GM23338 (cell line): ENCODE measurements at regions not wholly inside any gene's neighbourhood (a gene's known extent, or its start where the extent isn't known, plus 50 kb on each side); places are given as distances from the start of the nearest gene placed in this dataset.
A peak's percentile ranks its signal among the peaks of the same experiment; 100 is the strongest.

Source experiments
- ATAC-seq: fragments of 200-7000 bp; cut with Tn5 transposase; 3 replicates; pipeline ENCODE4 v1.9.1; 2020
- DNase-seq: peaks from one replicate; pipeline ENCODE4 v3.0.0-alpha.2; 2015; ENCODE audit warnings: low spot score
- H2AFZ ChIP-seq: fragments of 200-600 bp; sonication (generic); 2 replicates; pipeline ENCODE4 v1.8.0; 2016; ENCODE audit warnings: antibody characterized with exemption, mild to moderate bottlenecking, moderate library complexity
- H3F3A ChIP-seq: fragments of 200-600 bp; sonication (generic); replicated peaks from 2 replicates; pipeline ENCODE4 v1.8.0; 2017; ENCODE audit warnings: antibody characterized with exemption, mixed run types, low read depth
- H3K27ac ChIP-seq: fragments of 200-600 bp; sonication (generic); 2 replicates; pipeline ENCODE4 v1.6.1; 2016; ENCODE audit warnings: low read depth
- H3K27me3 ChIP-seq: fragments of 200-600 bp; sonication (generic); 2 replicates; pipeline ENCODE4 v1.8.0; 2016; ENCODE audit warnings: mild to moderate bottlenecking, mixed run types, moderate library complexity; ENCODE audit not compliant: insufficient read depth
- H3K36me3 ChIP-seq: fragments of 200-600 bp; sonication (generic); 2 replicates; pipeline ENCODE4 v1.8.0; 2016; ENCODE audit warnings: mild to moderate bottlenecking; ENCODE audit not compliant: insufficient read depth
- H3K4me1 ChIP-seq: fragments of 200-600 bp; sonication (generic); 2 replicates; pipeline ENCODE4 v1.8.0; 2016; ENCODE audit warnings: mild to moderate bottlenecking, moderate library complexity; ENCODE audit not compliant: insufficient read depth
- H3K4me2 ChIP-seq: fragments of 200-600 bp; sonication (generic); 2 replicates; pipeline ENCODE4 v1.7.1; 2017; ENCODE audit warnings: mixed run types
- H3K4me3 ChIP-seq: fragments of 200-600 bp; sonication (generic); 2 replicates; pipeline ENCODE4 v1.6.1; 2016; ENCODE audit warnings: mixed run types
- H3K79me2 ChIP-seq: fragments of 200-600 bp; sonication (generic); replicated peaks from 2 replicates; pipeline ENCODE4 v1.8.0; 2017; ENCODE audit warnings: mild to moderate bottlenecking; ENCODE audit not compliant: insufficient read depth
- H3K9me2 ChIP-seq: fragments of 200-600 bp; sonication (generic); 2 replicates; pipeline ENCODE4 v1.8.0; 2017; ENCODE audit not compliant: insufficient read depth
- H4K20me1 ChIP-seq: fragments of 200-600 bp; sonication (generic); replicated peaks from 2 replicates; pipeline ENCODE4 v1.8.0; 2017; ENCODE audit warnings: mild to moderate bottlenecking; ENCODE audit not compliant: insufficient read depth
- H3K27ac Mint-ChIP-seq: 2 replicates; pipeline ENCODE4 v1.8.0; 2020; ENCODE audit warnings: inconsistent platforms, mild to moderate bottlenecking, moderate library complexity, mixed read lengths
- H3K27me3 Mint-ChIP-seq: 3 replicates; pipeline ENCODE4 v1.8.0; 2022; ENCODE audit warnings: low read depth, mild to moderate bottlenecking, moderate library complexity, mixed read lengths, inconsistent platforms; ENCODE audit not compliant: insufficient read depth, poor library complexity
- H3K36me3 Mint-ChIP-seq: 3 replicates; pipeline ENCODE4 v1.8.0; 2021; ENCODE audit warnings: low read depth, mild to moderate bottlenecking, inconsistent platforms, moderate library complexity, mixed read lengths
- H3K4me1 Mint-ChIP-seq: 3 replicates; pipeline ENCODE4 v1.8.0; 2020; ENCODE audit warnings: mild to moderate bottlenecking, inconsistent platforms, mixed read lengths
- H3K4me3 Mint-ChIP-seq: 3 replicates; pipeline ENCODE4 v1.8.0; 2021; ENCODE audit warnings: moderate library complexity, mild to moderate bottlenecking, inconsistent platforms, mixed read lengths
- H3K9me3 Mint-ChIP-seq: 3 replicates; pipeline ENCODE4 v1.8.0; 2020; ENCODE audit warnings: moderate library complexity, mild to moderate bottlenecking, inconsistent platforms, mixed read lengths
- EZH2 ChIP-seq: fragments of 200-600 bp; sonication (generic); IDR thresholded peaks from one replicate; pipeline ENCODE4 v1.8.0; 2017; ENCODE audit warnings: antibody characterized with exemption, mild to moderate bottlenecking, low read depth; ENCODE audit not compliant: unreplicated experiment
- EZH2phosphoT487 ChIP-seq: fragments of 200-600 bp; sonication (generic); IDR thresholded peaks from one replicate; pipeline ENCODE4 v1.8.1; 2018; ENCODE audit warnings: antibody characterized with exemption; ENCODE audit not compliant: unreplicated experiment
- JUNB ChIP-seq: IDR thresholded peaks from one replicate; pipeline ENCODE4 v1.6.1; 2016; ENCODE audit warnings: antibody characterized with exemption; ENCODE audit not compliant: unreplicated experiment
- NANOG ChIP-seq: IDR thresholded peaks from 2 replicates; pipeline ENCODE4 v1.6.1; 2016; ENCODE audit warnings: antibody characterized with exemption, borderline replicate concordance
- POLR2AphosphoS5 ChIP-seq: IDR thresholded peaks from 2 replicates; pipeline ENCODE4 v1.6.1; 2016; ENCODE audit warnings: antibody characterized with exemption, low read depth
- STAT1 ChIP-seq: IDR thresholded peaks from one replicate; pipeline ENCODE4 v1.6.1; 2016; ENCODE audit warnings: antibody characterized with exemption; ENCODE audit not compliant: unreplicated experiment
- ZNF114 ChIP-seq: fragments of 250-450 bp; sonication (Bioruptor Pico); IDR thresholded peaks from 2 replicates; pipeline ENCODE4 v1.5.0; 2020; ENCODE audit warnings: mild to moderate bottlenecking, moderate library complexity
- ZNF331 ChIP-seq: fragments of 250-450 bp; sonication (Bioruptor Pico); IDR thresholded peaks from 2 replicates; pipeline ENCODE4 v1.5.0; 2020; ENCODE audit warnings: low read depth, mild to moderate bottlenecking, moderate library complexity
- TF ChIP-seq, protein P1 (sequence below): IDR thresholded peaks from one replicate; pipeline ENCODE4 v1.6.1; 2018; ENCODE audit warnings: antibody characterized with exemption; ENCODE audit not compliant: unreplicated experiment
- TF ChIP-seq, protein P2 (sequence below): IDR thresholded peaks from 2 replicates; pipeline ENCODE4 v1.6.1; 2016; ENCODE audit warnings: antibody characterized with exemption
- TF ChIP-seq, protein P3 (sequence below), 2 experiments: fragments of 200-600 bp in 1 of 2; sonication (generic) in 1 of 2; conservative IDR thresholded peaks; 2 replicates each; pipeline versions ENCODE4 v1.5.1 to v1.6.1; 2016 to 2017; ENCODE audit warnings: antibody characterized with exemption in 2 of 2, low read depth in 2 of 2, mild to moderate bottlenecking in 2 of 2, moderate library complexity in 1 of 2

- TF ChIP-seq, protein P1, sequence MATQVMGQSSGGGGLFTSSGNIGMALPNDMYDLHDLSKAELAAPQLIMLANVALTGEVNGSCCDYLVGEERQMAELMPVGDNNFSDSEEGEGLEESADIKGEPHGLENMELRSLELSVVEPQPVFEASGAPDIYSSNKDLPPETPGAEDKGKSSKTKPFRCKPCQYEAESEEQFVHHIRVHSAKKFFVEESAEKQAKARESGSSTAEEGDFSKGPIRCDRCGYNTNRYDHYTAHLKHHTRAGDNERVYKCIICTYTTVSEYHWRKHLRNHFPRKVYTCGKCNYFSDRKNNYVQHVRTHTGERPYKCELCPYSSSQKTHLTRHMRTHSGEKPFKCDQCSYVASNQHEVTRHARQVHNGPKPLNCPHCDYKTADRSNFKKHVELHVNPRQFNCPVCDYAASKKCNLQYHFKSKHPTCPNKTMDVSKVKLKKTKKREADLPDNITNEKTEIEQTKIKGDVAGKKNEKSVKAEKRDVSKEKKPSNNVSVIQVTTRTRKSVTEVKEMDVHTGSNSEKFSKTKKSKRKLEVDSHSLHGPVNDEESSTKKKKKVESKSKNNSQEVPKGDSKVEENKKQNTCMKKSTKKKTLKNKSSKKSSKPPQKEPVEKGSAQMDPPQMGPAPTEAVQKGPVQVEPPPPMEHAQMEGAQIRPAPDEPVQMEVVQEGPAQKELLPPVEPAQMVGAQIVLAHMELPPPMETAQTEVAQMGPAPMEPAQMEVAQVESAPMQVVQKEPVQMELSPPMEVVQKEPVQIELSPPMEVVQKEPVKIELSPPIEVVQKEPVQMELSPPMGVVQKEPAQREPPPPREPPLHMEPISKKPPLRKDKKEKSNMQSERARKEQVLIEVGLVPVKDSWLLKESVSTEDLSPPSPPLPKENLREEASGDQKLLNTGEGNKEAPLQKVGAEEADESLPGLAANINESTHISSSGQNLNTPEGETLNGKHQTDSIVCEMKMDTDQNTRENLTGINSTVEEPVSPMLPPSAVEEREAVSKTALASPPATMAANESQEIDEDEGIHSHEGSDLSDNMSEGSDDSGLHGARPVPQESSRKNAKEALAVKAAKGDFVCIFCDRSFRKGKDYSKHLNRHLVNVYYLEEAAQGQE, result no peak
- TF ChIP-seq STAT1, result no peak
- no peak for TF ChIP-seq JUNB
Observed at GRCh38 chr3:22216601-22217000, 465.6 kb upstream of the ZNF385D start (continued).

DNA sequence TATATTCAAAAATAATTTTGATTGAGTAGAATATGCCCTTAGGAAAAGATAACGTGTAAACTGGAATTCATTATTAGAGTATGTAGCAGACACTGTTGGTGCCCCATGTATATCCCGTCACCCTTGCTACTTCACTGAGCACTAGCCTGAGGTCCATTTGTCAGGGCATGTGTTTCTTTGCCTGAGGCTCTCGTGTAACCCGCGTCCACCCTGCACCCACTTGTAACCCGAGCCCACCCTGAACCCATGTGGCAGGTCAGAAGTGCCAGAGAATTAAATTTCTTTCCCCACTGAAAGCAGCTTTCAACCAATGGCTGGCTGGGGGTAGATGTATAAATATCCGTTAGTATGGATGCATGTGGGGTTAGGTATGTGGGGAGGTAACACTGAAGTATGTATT lies 474.2 kb upstream of the ZNF385D start:
- ATAC-seq, result peak; percentile 76
- TF ChIP-seq STAT1 (no peak), JUNB (no peak), POLR2AphosphoS5 (no peak), NANOG (no peak), EZH2 (no peak), ZNF331 (CRISPR knock-in tag) (no peak), ZNF114 (CRISPR knock-in tag) (no peak), EZH2phosphoT487 (no peak)
- TF ChIP-seq, protein P1, result no peak
- TF ChIP-seq, protein P2, sequence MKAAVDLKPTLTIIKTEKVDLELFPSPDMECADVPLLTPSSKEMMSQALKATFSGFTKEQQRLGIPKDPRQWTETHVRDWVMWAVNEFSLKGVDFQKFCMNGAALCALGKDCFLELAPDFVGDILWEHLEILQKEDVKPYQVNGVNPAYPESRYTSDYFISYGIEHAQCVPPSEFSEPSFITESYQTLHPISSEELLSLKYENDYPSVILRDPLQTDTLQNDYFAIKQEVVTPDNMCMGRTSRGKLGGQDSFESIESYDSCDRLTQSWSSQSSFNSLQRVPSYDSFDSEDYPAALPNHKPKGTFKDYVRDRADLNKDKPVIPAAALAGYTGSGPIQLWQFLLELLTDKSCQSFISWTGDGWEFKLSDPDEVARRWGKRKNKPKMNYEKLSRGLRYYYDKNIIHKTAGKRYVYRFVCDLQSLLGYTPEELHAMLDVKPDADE, result no peak
- TF ChIP-seq, protein P3, sequence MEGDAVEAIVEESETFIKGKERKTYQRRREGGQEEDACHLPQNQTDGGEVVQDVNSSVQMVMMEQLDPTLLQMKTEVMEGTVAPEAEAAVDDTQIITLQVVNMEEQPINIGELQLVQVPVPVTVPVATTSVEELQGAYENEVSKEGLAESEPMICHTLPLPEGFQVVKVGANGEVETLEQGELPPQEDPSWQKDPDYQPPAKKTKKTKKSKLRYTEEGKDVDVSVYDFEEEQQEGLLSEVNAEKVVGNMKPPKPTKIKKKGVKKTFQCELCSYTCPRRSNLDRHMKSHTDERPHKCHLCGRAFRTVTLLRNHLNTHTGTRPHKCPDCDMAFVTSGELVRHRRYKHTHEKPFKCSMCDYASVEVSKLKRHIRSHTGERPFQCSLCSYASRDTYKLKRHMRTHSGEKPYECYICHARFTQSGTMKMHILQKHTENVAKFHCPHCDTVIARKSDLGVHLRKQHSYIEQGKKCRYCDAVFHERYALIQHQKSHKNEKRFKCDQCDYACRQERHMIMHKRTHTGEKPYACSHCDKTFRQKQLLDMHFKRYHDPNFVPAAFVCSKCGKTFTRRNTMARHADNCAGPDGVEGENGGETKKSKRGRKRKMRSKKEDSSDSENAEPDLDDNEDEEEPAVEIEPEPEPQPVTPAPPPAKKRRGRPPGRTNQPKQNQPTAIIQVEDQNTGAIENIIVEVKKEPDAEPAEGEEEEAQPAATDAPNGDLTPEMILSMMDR (conservative IDR thresholded peaks at IDR 0.05; ENCODE audit: low read depth in 2 of 2), result no peak

More for the DNA sequence above, 474.2 kb upstream of the ZNF385D start:
- Mint-ChIP-seq H3K27me3 (peaks cover 2% of the 10 kb centered on the region), H3K9me3 (no peaks in the 10 kb centered on the region; the same call in 2 of the 3 replicates), H3K4me3 (no peak overlapping the region), H3K36me3 (no peaks in the 10 kb centered on the region), H3K4me1 (peaks cover 9% of the 10 kb centered on the region), H3K27ac (peak overlapping the region; percentile 15; the same call in 1 of the 2 replicates)
- H3K4me3 ChIP-seq, result no peak overlapping the region
- peaks cover 4% of the 10 kb centered on the region; the same call in 1 of the 2 replicates for H3K4me1 ChIP-seq
- peak overlapping the region; percentile 63; the same call in 1 of the 2 replicates for H2AFZ ChIP-seq
- peak; percentile 20 for DNase-seq
- no peaks in the 10 kb centered on the region for H3K9me2 ChIP-seq
- no peak overlapping the region for H3K4me2 ChIP-seq
- no peaks in the 10 kb centered on the region for H3K36me3 ChIP-seq
- H3K27me3 ChIP-seq, result no peaks in the 10 kb centered on the region
- no peaks in the 10 kb centered on the region for H3F3A ChIP-seq
- no peaks in the 10 kb centered on the region for H4K20me1 ChIP-seq
- no peaks in the 10 kb centered on the region for H3K79me2 ChIP-seq
- H3K27ac ChIP-seq, result no peak overlapping the region
